ENCODE measurements at regions not wholly inside any gene's neighbourhood (a gene's known extent, or its start where the extent isn't known, plus 50 kb on each side); places are given as distances from the start of the nearest gene placed in this dataset.

DNA sequence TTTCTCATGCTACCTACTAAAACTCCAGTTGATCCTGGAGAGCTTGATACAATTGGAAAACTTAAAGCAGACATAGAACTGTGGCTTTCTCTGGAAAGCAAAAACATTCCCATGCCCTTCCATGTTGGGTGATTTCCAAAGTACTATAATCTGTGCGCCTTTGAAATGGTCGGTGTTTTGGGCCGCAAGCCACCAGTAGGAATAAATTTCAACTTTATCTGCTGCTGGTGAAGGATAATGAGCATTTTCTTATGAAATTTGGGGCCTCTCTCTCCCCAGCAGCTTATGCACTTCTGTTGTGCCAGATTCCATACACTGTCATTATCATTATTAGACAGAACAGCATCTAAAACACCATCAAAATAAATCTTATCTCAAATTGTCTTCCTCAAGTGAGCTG, 366.7 kb upstream of the RPS6KA3 start:
- H3F3A ChIP-seq (ENCODE audit: insufficient read depth, low read depth) = no peaks in the 10 kb centered on the region
- intact Hi-C loops (cut with micrococcal nuclease; ENCODE audit: unreplicated experiment) = no loop called here
- no peaks in the 10 kb centered on the region for H3K27me3 ChIP-seq (ENCODE audit: insufficient read depth, low read depth)
- H3K4me3 ChIP-seq = no peak overlapping the region
- H3K36me3 ChIP-seq (ENCODE audit: low read depth) = no peaks in the 10 kb centered on the region
- no peak for DNase-seq
- TF ChIP-seq EZH2 (IDR thresholded peaks at IDR 0.05; ENCODE audit: low read depth) = no peak
- TF ChIP-seq, protein P1, sequence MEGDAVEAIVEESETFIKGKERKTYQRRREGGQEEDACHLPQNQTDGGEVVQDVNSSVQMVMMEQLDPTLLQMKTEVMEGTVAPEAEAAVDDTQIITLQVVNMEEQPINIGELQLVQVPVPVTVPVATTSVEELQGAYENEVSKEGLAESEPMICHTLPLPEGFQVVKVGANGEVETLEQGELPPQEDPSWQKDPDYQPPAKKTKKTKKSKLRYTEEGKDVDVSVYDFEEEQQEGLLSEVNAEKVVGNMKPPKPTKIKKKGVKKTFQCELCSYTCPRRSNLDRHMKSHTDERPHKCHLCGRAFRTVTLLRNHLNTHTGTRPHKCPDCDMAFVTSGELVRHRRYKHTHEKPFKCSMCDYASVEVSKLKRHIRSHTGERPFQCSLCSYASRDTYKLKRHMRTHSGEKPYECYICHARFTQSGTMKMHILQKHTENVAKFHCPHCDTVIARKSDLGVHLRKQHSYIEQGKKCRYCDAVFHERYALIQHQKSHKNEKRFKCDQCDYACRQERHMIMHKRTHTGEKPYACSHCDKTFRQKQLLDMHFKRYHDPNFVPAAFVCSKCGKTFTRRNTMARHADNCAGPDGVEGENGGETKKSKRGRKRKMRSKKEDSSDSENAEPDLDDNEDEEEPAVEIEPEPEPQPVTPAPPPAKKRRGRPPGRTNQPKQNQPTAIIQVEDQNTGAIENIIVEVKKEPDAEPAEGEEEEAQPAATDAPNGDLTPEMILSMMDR (conservative IDR thresholded peaks at IDR 0.05) = no peak
- H3K9me2 ChIP-seq (ENCODE audit: insufficient read depth) = no peaks in the 10 kb centered on the region
- POLR2A ChIA-PET (ENCODE audit: unreplicated experiment) = no interaction called here
- no peak overlapping the region for H3K27ac ChIP-seq
- H2AFZ ChIP-seq = no peak overlapping the region
- H3K79me2 ChIP-seq (ENCODE audit: low read depth) = no peaks in the 10 kb centered on the region
- no peaks in the 10 kb centered on the region for H3K4me1 ChIP-seq (replicated peaks; ENCODE audit: insufficient read depth)
- CTCF ChIA-PET = no interaction called here
- no peak overlapping the region for H3K4me2 ChIP-seq
- no peaks in the 10 kb centered on the region for H4K20me1 ChIP-seq (ENCODE audit: insufficient read depth)
- H3K9me3 ChIP-seq (ENCODE audit: insufficient read depth, low read depth) = no peaks in the 10 kb centered on the region
- no TSS peak for BruUV-seq (replicated peaks)

DNA sequence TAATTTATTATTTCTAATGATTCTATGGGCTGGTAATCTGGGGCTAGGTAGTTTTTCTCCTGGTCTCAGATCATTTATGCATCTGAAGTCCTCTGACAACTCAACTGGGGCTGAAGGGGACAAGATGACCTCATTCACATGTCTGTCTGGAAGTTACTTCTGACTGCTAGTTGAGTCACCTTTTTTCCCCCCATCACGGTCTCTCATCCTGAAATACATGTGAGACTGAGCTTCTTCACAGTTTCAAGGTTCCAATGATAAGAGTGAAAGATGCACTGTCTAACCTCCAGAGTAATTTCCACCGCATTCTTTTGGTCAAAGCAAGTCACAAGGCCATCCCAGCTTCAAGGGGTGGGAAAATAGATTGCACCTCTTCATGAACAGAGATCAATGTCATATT, 356.7 kb upstream of the RPS6KA3 start:
- Histone ChIP-seq H3F3A (ENCODE audit: insufficient read depth, low read depth) (no peaks in the 10 kb centered on the region), H3K4me2 (no peak overlapping the region), H3K36me3 (ENCODE audit: low read depth) (no peaks in the 10 kb centered on the region), H3K4me3 (no peak overlapping the region), H3K9me3 (ENCODE audit: insufficient read depth, low read depth) (no peaks in the 10 kb centered on the region), H2AFZ (no peak overlapping the region), H4K20me1 (ENCODE audit: insufficient read depth) (no peaks in the 10 kb centered on the region), H3K4me1 (replicated peaks; ENCODE audit: insufficient read depth) (no peaks in the 10 kb centered on the region), H3K9me2 (ENCODE audit: insufficient read depth) (no peaks in the 10 kb centered on the region), H3K27me3 (ENCODE audit: insufficient read depth, low read depth) (no peaks in the 10 kb centered on the region), H3K27ac (no peak overlapping the region), H3K79me2 (ENCODE audit: low read depth) (no peaks in the 10 kb centered on the region)
- intact Hi-C loops (cut with micrococcal nuclease; ENCODE audit: unreplicated experiment) = no loop called here
- ChIA-PET POLR2A (ENCODE audit: unreplicated experiment) (no interaction called here), CTCF (no interaction called here)
- TF ChIP-seq, protein P1 (conservative IDR thresholded peaks at IDR 0.05) = no peak
- no peak for TF ChIP-seq EZH2 (IDR thresholded peaks at IDR 0.05; ENCODE audit: low read depth)
- BruUV-seq (replicated peaks) = no TSS peak
- DNase-seq = no peak

DNA sequence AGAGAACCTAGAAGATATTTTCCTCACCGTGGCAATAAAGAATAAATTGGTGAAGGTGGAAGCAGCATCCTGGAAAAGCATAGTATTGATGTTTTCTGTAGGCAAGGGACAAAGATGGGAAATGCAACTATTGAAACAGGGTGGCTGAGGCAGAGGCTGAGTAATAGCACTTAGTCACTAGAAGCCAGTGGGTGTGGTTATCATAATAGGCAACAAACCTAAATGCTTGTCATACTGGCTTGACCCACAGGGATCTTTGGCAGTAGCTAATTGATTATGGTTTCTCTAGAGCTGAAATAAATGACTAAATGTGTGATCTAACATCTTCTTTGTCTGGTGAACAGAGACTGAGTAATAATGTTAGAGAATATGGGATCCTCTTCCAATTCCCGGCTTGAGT, 353.6 kb upstream of the RPS6KA3 start:
- Histone ChIP-seq H3K4me1 (replicated peaks; ENCODE audit: insufficient read depth) (no peaks in the 10 kb centered on the region), H3F3A (ENCODE audit: insufficient read depth, low read depth) (no peaks in the 10 kb centered on the region), H4K20me1 (ENCODE audit: insufficient read depth) (no peaks in the 10 kb centered on the region), H3K79me2 (ENCODE audit: low read depth) (no peaks in the 10 kb centered on the region), H3K4me2 (no peak overlapping the region), H3K27me3 (ENCODE audit: insufficient read depth, low read depth) (no peaks in the 10 kb centered on the region), H3K9me2 (ENCODE audit: insufficient read depth) (no peaks in the 10 kb centered on the region), H2AFZ (no peak overlapping the region), H3K36me3 (ENCODE audit: low read depth) (no peaks in the 10 kb centered on the region), H3K9me3 (ENCODE audit: insufficient read depth, low read depth) (no peaks in the 10 kb centered on the region), H3K27ac (no peak overlapping the region), H3K4me3 (no peak overlapping the region)
- POLR2A ChIA-PET (ENCODE audit: unreplicated experiment) = no interaction called here
- no TSS peak for BruUV-seq (replicated peaks)
- intact Hi-C loops (cut with micrococcal nuclease; ENCODE audit: unreplicated experiment) = no loop called here
- CTCF ChIA-PET = no interaction called here
- TF ChIP-seq EZH2 (IDR thresholded peaks at IDR 0.05; ENCODE audit: low read depth) = no peak
- TF ChIP-seq, protein P1 (conservative IDR thresholded peaks at IDR 0.05) = no peak
- no peak for DNase-seq

Measured in PC-9 (cell line).